ENCODE measurements at regions not wholly inside any gene's neighbourhood (a gene's known extent, or its start where the extent isn't known, plus 50 kb on each side); places are given as distances from the start of the nearest gene placed in this dataset.

- Mint-ChIP-seq H3K9me3 (peaks cover 0 to 6% (median 0%) of the 10 kb centered on the region in 7 donors), H3K27ac (no peak overlapping the region), H3K4me1 (no peaks in the 10 kb centered on the region), H3K36me3 (no peaks in the 10 kb centered on the region), H3K27me3 (ENCODE audit: low read depth in 3 of 3) (no peaks in the 10 kb centered on the region), H3K4me3 (no peak overlapping the region)
- intact Hi-C loops (cut with micrococcal nuclease) = no loop called here
- Histone ChIP-seq H3K36me3 (replicated peaks in 1 of 2; ENCODE audit: control insufficient read depth in 1 of 2, insufficient read depth in 2 of 2, low read length in 2 of 2) (no peaks in the 10 kb centered on the region), H2AFZ (ENCODE audit: insufficient read depth, low read depth, low read length, poor library complexity, severe bottlenecking) (no peak overlapping the region), H3K79me2 (ENCODE audit: insufficient read depth, low read length) (no peaks in the 10 kb centered on the region), H3K27me3 (ENCODE audit: control insufficient read depth in 2 of 2, insufficient read depth in 2 of 2, low read length in 2 of 2) (no peaks in the 10 kb centered on the region), H4K20me1 (ENCODE audit: insufficient read depth, low read length) (no peaks in the 10 kb centered on the region), H3K9ac (ENCODE audit: insufficient read depth, low read length, poor library complexity, severe bottlenecking) (no peak overlapping the region), H3K27ac (ENCODE audit: low read depth in 1 of 2, low read length in 2 of 2) (no peak overlapping the region), H3K4me1 (ENCODE audit: control insufficient read depth in 1 of 2, insufficient read depth in 2 of 2, low read length in 2 of 2) (no peaks in the 10 kb centered on the region), H3K4me2 (replicated peaks; ENCODE audit: extremely low read depth, low read length, poor library complexity, severe bottlenecking) (no peak overlapping the region), H3K4me3 (replicated peaks in 1 of 3; ENCODE audit: low read depth in 2 of 3, low read length in 3 of 3) (no peak overlapping the region), H3K9me3 (replicated peaks in 1 of 2; ENCODE audit: control insufficient read depth in 1 of 2, insufficient read depth in 1 of 2, low read length in 2 of 2) (no peaks in the 10 kb centered on the region)
- TF ChIP-seq, protein P1, sequence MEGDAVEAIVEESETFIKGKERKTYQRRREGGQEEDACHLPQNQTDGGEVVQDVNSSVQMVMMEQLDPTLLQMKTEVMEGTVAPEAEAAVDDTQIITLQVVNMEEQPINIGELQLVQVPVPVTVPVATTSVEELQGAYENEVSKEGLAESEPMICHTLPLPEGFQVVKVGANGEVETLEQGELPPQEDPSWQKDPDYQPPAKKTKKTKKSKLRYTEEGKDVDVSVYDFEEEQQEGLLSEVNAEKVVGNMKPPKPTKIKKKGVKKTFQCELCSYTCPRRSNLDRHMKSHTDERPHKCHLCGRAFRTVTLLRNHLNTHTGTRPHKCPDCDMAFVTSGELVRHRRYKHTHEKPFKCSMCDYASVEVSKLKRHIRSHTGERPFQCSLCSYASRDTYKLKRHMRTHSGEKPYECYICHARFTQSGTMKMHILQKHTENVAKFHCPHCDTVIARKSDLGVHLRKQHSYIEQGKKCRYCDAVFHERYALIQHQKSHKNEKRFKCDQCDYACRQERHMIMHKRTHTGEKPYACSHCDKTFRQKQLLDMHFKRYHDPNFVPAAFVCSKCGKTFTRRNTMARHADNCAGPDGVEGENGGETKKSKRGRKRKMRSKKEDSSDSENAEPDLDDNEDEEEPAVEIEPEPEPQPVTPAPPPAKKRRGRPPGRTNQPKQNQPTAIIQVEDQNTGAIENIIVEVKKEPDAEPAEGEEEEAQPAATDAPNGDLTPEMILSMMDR (IDR thresholded peaks at IDR 0.05) = no peak
- DNase-seq = no peak
- no CpG with 5 or more reads among the region's 1 CpG for whole genome bisulfite sequencing (ENCODE audit: insufficient coverage)
These were observed 748.0 kb downstream of the PCDH18 start for GRCh38 chr4:136784326-136784725.

GRCh38 chr4:136769717-136770116 is 762.6 kb downstream of the PCDH18 start:
- TF ChIP-seq, protein P1 (IDR thresholded peaks at IDR 0.05) = no peak
- Mint-ChIP-seq H3K36me3 (no peaks in the 10 kb centered on the region), H3K9me3 (no peaks in the 10 kb centered on the region), H3K4me3 (no peak overlapping the region), H3K27ac (no peak overlapping the region), H3K4me1 (no peaks in the 10 kb centered on the region), H3K27me3 (ENCODE audit: low read depth in 3 of 3) (no peaks in the 10 kb centered on the region)
- Histone ChIP-seq H2AFZ (ENCODE audit: insufficient read depth, low read depth, low read length, poor library complexity, severe bottlenecking) (no peak overlapping the region), H3K27ac (ENCODE audit: low read depth in 1 of 2, low read length in 2 of 2) (no peak overlapping the region), H3K27me3 (ENCODE audit: control insufficient read depth in 2 of 2, insufficient read depth in 2 of 2, low read length in 2 of 2) (no peaks in the 10 kb centered on the region), H3K36me3 (replicated peaks in 1 of 2; ENCODE audit: control insufficient read depth in 1 of 2, insufficient read depth in 2 of 2, low read length in 2 of 2) (no peaks in the 10 kb centered on the region), H4K20me1 (ENCODE audit: insufficient read depth, low read length) (no peaks in the 10 kb centered on the region), H3K4me1 (ENCODE audit: control insufficient read depth in 1 of 2, insufficient read depth in 2 of 2, low read length in 2 of 2) (no peaks in the 10 kb centered on the region), H3K9me3 (replicated peaks in 1 of 2; ENCODE audit: control insufficient read depth in 1 of 2, insufficient read depth in 1 of 2, low read length in 2 of 2) (no peaks in the 10 kb centered on the region), H3K4me3 (replicated peaks in 1 of 3; ENCODE audit: low read depth in 2 of 3, low read length in 3 of 3) (no peak overlapping the region), H3K79me2 (ENCODE audit: insufficient read depth, low read length) (no peaks in the 10 kb centered on the region), H3K4me2 (replicated peaks; ENCODE audit: extremely low read depth, low read length, poor library complexity, severe bottlenecking) (no peak overlapping the region), H3K9ac (ENCODE audit: insufficient read depth, low read length, poor library complexity, severe bottlenecking) (no peak overlapping the region)
- DNase-seq = no peak
- intact Hi-C loops (cut with micrococcal nuclease) = no loop called here
- WGBS (ENCODE audit: insufficient coverage) = 100% methylated on average over 4 of the region's 6 CpGs
